Sigmoid colon (tissue), 6 donors: ENCODE measurements at regions not wholly inside any gene's neighbourhood (a gene's known extent, or its start where the extent isn't known, plus 50 kb on each side); places are given as distances from the start of the nearest gene placed in this dataset.
A peak's percentile ranks its signal among the peaks of the same experiment; 100 is the strongest.

Experiments used
- DNase-seq: peaks from one replicate; pipeline ENCODE4 v3.0.0-alpha.2; 2019
- H3K27ac ChIP-seq, 4 donors: fragments of 200-600 bp; sonication (generic); one replicate each; pipeline ENCODE4 v1.5.1; 2016 to 2019; ENCODE audit warnings: mild to moderate bottlenecking in 1 of 4
- H3K27me3 ChIP-seq, 3 donors: fragments of 200-600 bp; sonication (generic); one replicate each; pipeline ENCODE4 v1.5.1; 2019; ENCODE audit warnings: mild to moderate bottlenecking in 1 of 3
- H3K36me3 ChIP-seq, 4 donors: fragments of 200-600 bp; sonication (generic); one replicate each; pipeline ENCODE4 v1.5.1; 2016 to 2019
- H3K4me1 ChIP-seq, 4 donors: fragments of 200-600 bp; sonication (generic); one replicate each; pipeline ENCODE4 v1.5.1; 2017 to 2019
- H3K4me3 ChIP-seq, 4 donors: fragments of 200-600 bp; sonication (generic); one replicate each; pipeline ENCODE4 v1.5.1; 2017 to 2019; ENCODE audit warnings: mild to moderate bottlenecking in 2 of 4, moderate library complexity in 1 of 4
- H3K9me3 ChIP-seq, 4 donors: fragments of 200-600 bp in 3 of 4; sonication (generic) in 3 of 4; one replicate each; pipeline versions ENCODE4 v1.5.1 to v1.6.1; 2013 to 2019
- EP300 ChIP-seq, 4 donors: sonication (generic); formaldehyde crosslinking; IDR thresholded peaks; one replicate each; pipeline ENCODE4 v1.6.1; 2017; ENCODE audit warnings: antibody characterized with exemption in 4 of 4
- POLR2A ChIP-seq, 2 donors: fragments of 450-650 bp; IDR thresholded peaks; one replicate each; pipeline ENCODE4 v1.6.1; 2016; ENCODE audit warnings: antibody characterized with exemption in 2 of 2, mild to moderate bottlenecking in 2 of 2, moderate library complexity in 2 of 2
- POLR2AphosphoS5 ChIP-seq, 4 donors: sonication (generic); formaldehyde crosslinking; IDR thresholded peaks; one replicate each; pipeline ENCODE4 v1.6.1; 2017; ENCODE audit warnings: antibody characterized with exemption in 4 of 4
- WGBS, 2 donors: extraction: QIAGEN DNeasy Blood & Tissue Kit; methylation state at CpG; one replicate each; pipeline ENCODE4 v1.1.7; 2013; 5-methylcytosine and 5-hydroxymethylcytosine counted together
- intact Hi-C: fragments of 100-400 bp; cut with DNase I; formaldehyde crosslinking; loops from one replicate; pipeline ENCODE4 v1.15.1; 2023
- TF ChIP-seq, protein P1 (sequence below), 4 experiments: fragments of 450-650 bp in 3 of 4; fragments of 200-600 bp in 1 of 4; IDR thresholded peaks; one replicate each; pipeline ENCODE4 v1.5.1; 2016 to 2019; ENCODE audit warnings: antibody characterized with exemption in 4 of 4, mild to moderate bottlenecking in 3 of 4, moderate library complexity in 2 of 4
- donor health status: healthy with polysubstance abuse.
- donor health status: healthy.

DNA sequence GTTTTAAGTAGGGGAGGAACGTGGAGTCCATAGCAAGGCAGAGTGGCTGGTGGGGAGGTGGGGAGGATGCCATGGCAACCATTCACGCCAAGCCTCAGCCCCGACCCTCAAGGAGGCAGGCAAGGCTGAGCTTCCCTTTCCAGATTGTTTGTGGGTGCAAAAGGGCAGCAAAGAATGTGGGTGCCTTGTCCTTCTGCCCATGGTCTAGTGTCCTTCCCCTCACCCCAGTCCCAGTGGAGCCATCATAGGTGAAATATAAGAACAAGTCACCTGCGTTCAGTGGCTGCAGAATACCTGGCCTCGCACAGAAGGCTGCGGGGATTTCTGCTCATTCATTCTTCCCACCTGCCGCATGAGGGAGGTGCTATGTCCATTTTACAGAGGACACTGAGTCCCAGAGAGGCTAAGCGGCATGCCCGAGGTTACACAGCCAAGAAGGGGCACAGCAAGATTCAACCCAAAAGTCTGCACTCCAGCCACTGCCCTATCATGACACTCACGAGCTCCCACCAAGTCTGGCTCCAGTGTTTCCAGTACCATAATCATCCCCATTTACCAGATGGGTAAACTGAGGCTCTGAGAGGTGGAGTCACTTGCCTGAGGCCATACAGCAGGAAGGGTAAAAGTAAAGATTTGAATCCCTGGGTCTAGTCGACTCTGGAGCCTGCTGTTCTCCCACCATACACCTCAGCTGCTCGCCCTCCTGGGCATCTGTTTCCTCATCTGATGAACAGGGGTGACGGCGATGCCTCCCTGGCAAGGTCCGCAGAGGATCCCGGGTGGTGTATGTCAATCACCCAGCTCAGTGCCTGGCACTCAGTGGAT, 100.8 kb downstream of the CEBPB start:
- no peak for DNase-seq
- Histone ChIP-seq H3K36me3 (no peaks in the 10 kb centered on the region), H3K9me3 (no peaks in the 10 kb centered on the region), H3K27me3 (no peaks in the 10 kb centered on the region), H3K4me3 (no peak overlapping the region), H3K27ac (peak overlapping the region; percentile 70 to 81 (median 73)), H3K4me1 (peaks cover 0 to 29% (median 25%) of the 10 kb centered on the region in 4 donors)
- 81 to 86% methylated on average over 16 of the region's 16 CpGs for WGBS, 2 donors
- TF ChIP-seq, protein P1, sequence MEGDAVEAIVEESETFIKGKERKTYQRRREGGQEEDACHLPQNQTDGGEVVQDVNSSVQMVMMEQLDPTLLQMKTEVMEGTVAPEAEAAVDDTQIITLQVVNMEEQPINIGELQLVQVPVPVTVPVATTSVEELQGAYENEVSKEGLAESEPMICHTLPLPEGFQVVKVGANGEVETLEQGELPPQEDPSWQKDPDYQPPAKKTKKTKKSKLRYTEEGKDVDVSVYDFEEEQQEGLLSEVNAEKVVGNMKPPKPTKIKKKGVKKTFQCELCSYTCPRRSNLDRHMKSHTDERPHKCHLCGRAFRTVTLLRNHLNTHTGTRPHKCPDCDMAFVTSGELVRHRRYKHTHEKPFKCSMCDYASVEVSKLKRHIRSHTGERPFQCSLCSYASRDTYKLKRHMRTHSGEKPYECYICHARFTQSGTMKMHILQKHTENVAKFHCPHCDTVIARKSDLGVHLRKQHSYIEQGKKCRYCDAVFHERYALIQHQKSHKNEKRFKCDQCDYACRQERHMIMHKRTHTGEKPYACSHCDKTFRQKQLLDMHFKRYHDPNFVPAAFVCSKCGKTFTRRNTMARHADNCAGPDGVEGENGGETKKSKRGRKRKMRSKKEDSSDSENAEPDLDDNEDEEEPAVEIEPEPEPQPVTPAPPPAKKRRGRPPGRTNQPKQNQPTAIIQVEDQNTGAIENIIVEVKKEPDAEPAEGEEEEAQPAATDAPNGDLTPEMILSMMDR (IDR thresholded peaks at IDR 0.05), result no peak
- no peak for TF ChIP-seq EP300 (IDR thresholded peaks at IDR 0.05)
- TF ChIP-seq POLR2A (IDR thresholded peaks at IDR 0.05), result no peak
- TF ChIP-seq POLR2AphosphoS5 (IDR thresholded peaks at IDR 0.05), result no peak
- intact Hi-C loops, result loop anchor here (5.0 kb wide), 1 partner anchor 64 kb away; no protein-coding TSS in a partner anchor

DNA sequence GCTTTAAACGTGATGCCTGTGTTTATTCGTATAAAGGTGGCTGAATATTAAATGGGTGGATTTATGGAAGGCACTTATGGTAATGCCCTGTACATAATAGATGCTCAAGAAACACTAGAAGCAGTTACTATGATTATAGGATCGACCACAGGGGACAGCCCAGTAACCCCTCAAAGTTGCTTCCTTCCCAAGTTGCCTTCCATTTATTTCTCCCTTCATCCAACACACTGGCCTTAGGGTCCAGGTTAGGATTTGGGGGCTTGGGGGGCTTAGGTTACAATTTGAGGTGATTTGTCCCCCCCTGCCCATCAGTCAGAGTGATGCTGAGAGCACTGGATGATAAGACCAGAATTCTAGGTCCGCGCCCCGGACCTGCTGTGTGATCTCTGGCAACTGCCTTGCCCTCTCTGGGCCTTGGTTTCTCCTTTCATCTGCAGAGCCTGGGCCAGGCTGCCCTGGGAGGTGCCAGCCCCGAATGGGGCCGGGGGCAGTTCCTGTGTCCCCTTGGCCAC, 101.5 kb downstream of the CEBPB start:
- Histone ChIP-seq H3K4me1 (peaks cover 0 to 24% (median 23%) of the 10 kb centered on the region in 4 donors), H3K27me3 (no peaks in the 10 kb centered on the region), H3K36me3 (no peaks in the 10 kb centered on the region), H3K9me3 (no peaks in the 10 kb centered on the region), H3K27ac (peak overlapping the region; percentile 70 to 81 (median 73)), H3K4me3 (no peak overlapping the region)
- WGBS, 2 donors, result 49 to 64% methylated on average over 8 of the region's 8 CpGs
- TF ChIP-seq POLR2A (IDR thresholded peaks at IDR 0.05) (no peak), POLR2AphosphoS5 (IDR thresholded peaks at IDR 0.05) (no peak)
- intact Hi-C loops, result loop anchor here (5.0 kb wide), 1 partner anchor 65 kb away; no protein-coding TSS in a partner anchor
- DNase-seq, result no peak

DNA sequence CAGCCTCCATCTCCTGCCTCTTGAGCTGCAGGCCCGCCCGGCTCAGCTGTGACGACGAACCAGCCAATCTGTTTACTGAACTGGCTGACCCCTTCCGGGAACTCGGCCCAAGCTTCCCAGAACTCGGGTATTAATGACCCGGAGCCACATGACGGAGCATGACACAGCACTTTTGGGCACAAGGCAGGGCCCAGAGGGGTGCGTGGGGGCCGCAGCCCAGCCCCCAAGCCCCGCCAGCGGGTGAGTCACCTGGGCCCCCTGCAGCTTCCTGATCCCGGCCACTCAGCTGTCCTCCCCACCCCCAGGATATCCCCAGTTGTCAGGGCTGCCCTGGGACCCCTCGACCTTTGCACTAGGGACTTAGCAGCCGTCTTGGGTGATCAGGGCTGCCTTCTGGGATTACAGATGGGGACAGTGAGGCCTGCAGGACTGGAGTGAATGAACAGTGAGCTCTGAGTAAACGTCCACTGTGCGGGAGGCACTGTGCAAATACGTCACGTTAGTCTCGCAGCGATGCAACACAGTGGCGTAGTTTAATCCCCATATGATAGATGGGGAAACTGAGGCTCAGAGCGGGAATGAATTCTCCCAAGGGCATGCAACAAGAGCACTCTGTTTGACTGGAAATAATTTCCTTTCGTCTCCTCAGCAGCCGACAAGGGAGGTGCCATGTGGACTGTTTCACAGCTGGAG, 102.1 kb downstream of the CEBPB start:
- intact Hi-C loops, result loop anchor here (5.0 kb wide), 1 partner anchor 65 kb away; no protein-coding TSS in a partner anchor
- Histone ChIP-seq H3K4me1 (peaks cover 0 to 24% (median 23%) of the 10 kb centered on the region in 4 donors), H3K4me3 (no peak overlapping the region), H3K27ac (peak overlapping the region; percentile 70 to 81 (median 73)), H3K27me3 (no peaks in the 10 kb centered on the region), H3K9me3 (no peaks in the 10 kb centered on the region), H3K36me3 (no peaks in the 10 kb centered on the region)
- TF ChIP-seq POLR2AphosphoS5 (IDR thresholded peaks at IDR 0.05), result peak; percentile 67 to 96 (median 80)
- TF ChIP-seq, protein P1 (IDR thresholded peaks at IDR 0.05), result no peak
- peak in 3 of 4 donors; percentile 86 to 99 (median 92) for TF ChIP-seq EP300 (IDR thresholded peaks at IDR 0.05)
- TF ChIP-seq POLR2A (IDR thresholded peaks at IDR 0.05), result no peak
- 30 to 40% methylated on average over 26 of the region's 26 CpGs for WGBS, 2 donors
- peak; percentile 98 for DNase-seq

DNA sequence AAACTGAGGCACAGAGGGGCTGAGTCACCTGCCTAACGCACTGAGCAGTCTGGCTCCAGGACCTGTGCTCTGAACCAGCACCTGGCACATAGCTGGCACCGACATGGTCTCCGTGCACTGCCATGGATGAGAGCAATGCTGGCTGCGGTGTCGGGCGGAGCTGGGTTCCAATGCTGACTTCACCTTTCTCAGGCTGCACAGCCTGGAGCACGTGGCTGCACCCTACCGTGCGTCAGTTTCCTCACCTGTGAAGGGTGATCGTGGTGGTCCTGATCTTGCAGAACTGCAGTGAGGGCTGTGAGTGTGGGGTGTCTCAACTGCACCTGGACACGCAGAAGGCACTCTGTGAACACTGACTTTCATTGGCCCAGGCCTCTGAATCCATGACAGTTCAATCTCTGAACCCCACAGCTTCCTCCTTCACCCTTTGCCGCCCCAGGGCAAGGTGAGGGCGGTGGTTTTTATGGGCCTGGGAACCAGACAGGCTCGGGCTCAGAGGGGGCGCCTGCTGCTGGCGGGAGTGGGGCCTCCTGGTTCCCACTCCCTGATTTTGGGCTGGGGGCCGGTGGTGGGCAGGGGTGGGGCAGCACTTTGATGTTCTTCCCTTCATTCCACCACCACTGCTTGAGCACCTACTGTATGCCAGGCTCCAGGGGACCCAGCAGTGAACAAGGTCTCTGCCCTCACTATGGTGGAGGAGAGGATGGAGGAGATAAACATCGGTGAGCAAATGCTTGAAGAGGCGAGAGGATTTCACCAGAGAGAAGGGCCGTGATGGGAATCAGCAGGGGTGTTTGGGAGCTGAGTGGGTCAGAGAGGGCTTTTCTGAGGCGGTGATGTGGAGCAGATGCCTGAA, 102.9 kb downstream of the CEBPB start:
- intact Hi-C loops, result loop anchor here (5.0 kb wide), 1 partner anchor 66 kb away; no protein-coding TSS in a partner anchor
- TF ChIP-seq POLR2AphosphoS5 (IDR thresholded peaks at IDR 0.05) (no peak), POLR2A (IDR thresholded peaks at IDR 0.05) (no peak), EP300 (IDR thresholded peaks at IDR 0.05) (no peak)
- TF ChIP-seq, protein P1 (IDR thresholded peaks at IDR 0.05), result no peak
- Histone ChIP-seq H3K9me3 (no peaks in the 10 kb centered on the region), H3K27me3 (no peaks in the 10 kb centered on the region), H3K4me1 (peaks cover 0 to 24% (median 23%) of the 10 kb centered on the region in 4 donors), H3K4me3 (no peak overlapping the region), H3K27ac (peak overlapping the region; percentile 70 to 81 (median 73)), H3K36me3 (no peaks in the 10 kb centered on the region)
- DNase-seq, result no peak
- WGBS, 2 donors, result 64 to 79% methylated on average over 21 of the region's 21 CpGs
